Tibial nerve (tissue), 4 donors: ENCODE measurements at regions not wholly inside any gene's neighbourhood (a gene's known extent, or its start where the extent isn't known, plus 50 kb on each side); places are given as distances from the start of the nearest gene placed in this dataset.

Experiments
- EP300 ChIP-seq, 2 donors: sonication (generic); formaldehyde crosslinking; IDR thresholded peaks; one replicate each; pipeline ENCODE4 v1.6.1; 2017; ENCODE audit warnings: antibody characterized with exemption in 2 of 2, mild to moderate bottlenecking in 1 of 2
- POLR2A ChIP-seq, 2 donors: fragments of 450-650 bp; IDR thresholded peaks; one replicate each; pipeline ENCODE4 v1.6.1; 2017; ENCODE audit warnings: antibody characterized with exemption in 2 of 2, mild to moderate bottlenecking in 2 of 2, moderate library complexity in 2 of 2
- TF ChIP-seq, protein P1 (sequence below), 5 experiments: fragments of 200-600 bp in 3 of 5; fragments of 450-650 bp in 2 of 5; sonication (generic) in 3 of 5; IDR thresholded peaks; one replicate each; pipeline ENCODE4 v1.5.1; 2016 to 2019; ENCODE audit warnings: antibody characterized with exemption in 5 of 5, mild to moderate bottlenecking in 3 of 5, moderate library complexity in 2 of 5

DNA sequence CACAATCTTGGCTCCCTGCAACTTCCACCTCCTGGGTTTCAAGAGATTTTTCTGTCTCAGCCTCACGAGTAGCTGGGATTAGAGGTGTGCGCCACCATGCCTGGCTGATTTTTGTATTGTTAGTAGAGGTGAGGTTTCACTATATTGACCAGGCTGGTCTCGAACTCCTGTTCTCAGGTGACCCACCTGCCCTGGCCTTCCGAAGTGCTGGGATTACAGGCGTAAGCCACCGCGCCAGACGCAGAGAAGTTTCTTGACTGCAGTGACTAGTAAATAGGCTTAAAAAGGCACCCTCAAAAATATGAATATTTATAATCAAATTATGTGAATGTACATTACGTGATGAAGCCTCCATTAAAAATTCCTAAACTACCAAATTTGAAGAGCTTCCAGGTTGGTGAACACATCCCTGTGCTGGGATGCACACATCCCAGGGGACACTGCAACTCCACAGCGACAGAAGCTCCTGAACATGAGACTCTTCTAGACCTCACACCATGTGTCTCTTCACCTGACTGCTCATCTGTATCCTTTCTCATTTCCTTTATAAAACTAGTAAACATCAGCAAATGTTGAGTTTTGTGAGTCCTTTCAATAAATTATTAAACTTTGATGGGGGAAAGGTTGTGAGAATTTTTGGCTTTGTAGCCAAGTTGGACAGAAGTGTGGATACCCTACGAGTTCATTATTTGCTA is 203.3 kb upstream of the SPOPL start:
- TF ChIP-seq, protein P1, sequence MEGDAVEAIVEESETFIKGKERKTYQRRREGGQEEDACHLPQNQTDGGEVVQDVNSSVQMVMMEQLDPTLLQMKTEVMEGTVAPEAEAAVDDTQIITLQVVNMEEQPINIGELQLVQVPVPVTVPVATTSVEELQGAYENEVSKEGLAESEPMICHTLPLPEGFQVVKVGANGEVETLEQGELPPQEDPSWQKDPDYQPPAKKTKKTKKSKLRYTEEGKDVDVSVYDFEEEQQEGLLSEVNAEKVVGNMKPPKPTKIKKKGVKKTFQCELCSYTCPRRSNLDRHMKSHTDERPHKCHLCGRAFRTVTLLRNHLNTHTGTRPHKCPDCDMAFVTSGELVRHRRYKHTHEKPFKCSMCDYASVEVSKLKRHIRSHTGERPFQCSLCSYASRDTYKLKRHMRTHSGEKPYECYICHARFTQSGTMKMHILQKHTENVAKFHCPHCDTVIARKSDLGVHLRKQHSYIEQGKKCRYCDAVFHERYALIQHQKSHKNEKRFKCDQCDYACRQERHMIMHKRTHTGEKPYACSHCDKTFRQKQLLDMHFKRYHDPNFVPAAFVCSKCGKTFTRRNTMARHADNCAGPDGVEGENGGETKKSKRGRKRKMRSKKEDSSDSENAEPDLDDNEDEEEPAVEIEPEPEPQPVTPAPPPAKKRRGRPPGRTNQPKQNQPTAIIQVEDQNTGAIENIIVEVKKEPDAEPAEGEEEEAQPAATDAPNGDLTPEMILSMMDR (IDR thresholded peaks at IDR 0.05), result no peak
- TF ChIP-seq POLR2A (IDR thresholded peaks at IDR 0.05), result no peak
- no peak for TF ChIP-seq EP300 (IDR thresholded peaks at IDR 0.05)
